Aorta (tissue), 5 donors: ENCODE measurements at regions not wholly inside any gene's neighbourhood (a gene's known extent, or its start where the extent isn't known, plus 50 kb on each side); places are given as distances from the start of the nearest gene placed in this dataset.

ENCODE experiments used
- ATAC-seq: fragments of 200-7000 bp; cut with Tn5 transposase; one replicate; pipeline ENCODE4 v1.9.1; 2022; ENCODE audit warnings: moderate library complexity; ENCODE audit not compliant: low FRiP score
- DNase-seq, 2 donors: peaks; one replicate each; pipeline ENCODE4 v3.0.0-alpha.2; 2020
- H3K27ac ChIP-seq, 2 donors: one replicate each; pipeline ENCODE4 v1.5.1; 2013; ENCODE audit warnings: low read length in 2 of 2, mild to moderate bottlenecking in 2 of 2, moderate library complexity in 2 of 2, control low read depth in 1 of 2, inconsistent platforms in 1 of 2, low read depth in 1 of 2
- H3K27me3 ChIP-seq, 2 donors: one replicate each; pipeline ENCODE4 v1.6.1; 2013; ENCODE audit warnings: control low read depth in 1 of 2, low read length in 1 of 2, mild to moderate bottlenecking in 1 of 2, moderate library complexity in 1 of 2; ENCODE audit not compliant: insufficient read depth in 2 of 2, control insufficient read depth in 1 of 2
- H3K36me3 ChIP-seq, 2 donors: one replicate each; pipeline ENCODE4 v1.6.1; 2013; ENCODE audit warnings: control low read depth in 1 of 2, low read length in 1 of 2, mild to moderate bottlenecking in 1 of 2; ENCODE audit not compliant: insufficient read depth in 2 of 2, control insufficient read depth in 1 of 2
- H3K4me1 ChIP-seq, 2 donors: one replicate each; pipeline ENCODE4 v1.6.1; 2013; ENCODE audit warnings: low read length in 2 of 2, control low read depth in 1 of 2, mild to moderate bottlenecking in 1 of 2, moderate library complexity in 1 of 2; ENCODE audit not compliant: insufficient read depth in 2 of 2, control insufficient read depth in 1 of 2
- H3K4me3 ChIP-seq, 2 donors: one replicate each; pipeline ENCODE4 v1.5.1; 2013; ENCODE audit warnings: low read length in 2 of 2, control low read depth in 1 of 2, mild to moderate bottlenecking in 1 of 2
- H3K9me3 ChIP-seq: one replicate; pipeline ENCODE4 v1.6.1; 2013; ENCODE audit warnings: mild to moderate bottlenecking, low read length; ENCODE audit not compliant: control insufficient read depth
- WGBS, 2 donors: extraction: QIAGEN DNeasy Blood & Tissue Kit; methylation state at CpG; one replicate each; pipeline ENCODE4 v1.1.7; 2013; 5-methylcytosine and 5-hydroxymethylcytosine counted together
- intact Hi-C, 2 donors: fragments of 100-400 bp; cut with DNase I; formaldehyde crosslinking; loops; one replicate each; pipeline versions ENCODE4 v1.14.2 to v1.15.0; 2022
- donor health status: healthy with polysubstance abuse.
- donor health status: Bipolar disorder and iron deficiency.
- donor health status: DM: no; HTN: no; CAD: no.
- donor health status: DM: no; HTN: no; CAD: no.
- donor health status: DM: yes; HTN: yes; CAD: no.

DNA sequence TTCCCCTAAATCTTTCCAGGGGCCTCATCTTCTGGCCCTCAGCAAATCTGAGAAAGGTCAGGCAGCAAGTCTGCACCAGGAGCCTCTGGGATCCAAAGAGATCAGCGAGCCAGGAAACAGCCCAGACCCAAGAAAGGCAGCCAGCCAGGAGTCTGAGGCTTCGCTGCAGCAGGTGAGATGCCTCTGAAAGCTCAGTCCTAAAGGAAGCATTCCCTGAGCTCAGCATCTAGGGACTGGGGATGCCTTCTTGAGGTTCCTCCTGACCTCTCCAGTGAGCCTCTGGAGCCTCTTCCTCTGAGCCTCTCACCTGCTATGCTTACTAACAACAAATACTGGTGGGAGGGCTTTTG, 118.8 kb upstream of the MAFB start:
- no peaks in the 10 kb centered on the region for H3K4me1 ChIP-seq
- no peaks in the 10 kb centered on the region for H3K9me3 ChIP-seq
- ATAC-seq (no peak), DNase-seq (no peak)
- no peaks in the 10 kb centered on the region for H3K27me3 ChIP-seq
- no peak overlapping the region for H3K4me3 ChIP-seq
- intact Hi-C loops: no loop called here
- no peak overlapping the region for H3K27ac ChIP-seq
- 88 to 89% methylated on average over 2 of the region's 2 CpGs for WGBS, 2 donors
- no peaks in the 10 kb centered on the region for H3K36me3 ChIP-seq

DNA sequence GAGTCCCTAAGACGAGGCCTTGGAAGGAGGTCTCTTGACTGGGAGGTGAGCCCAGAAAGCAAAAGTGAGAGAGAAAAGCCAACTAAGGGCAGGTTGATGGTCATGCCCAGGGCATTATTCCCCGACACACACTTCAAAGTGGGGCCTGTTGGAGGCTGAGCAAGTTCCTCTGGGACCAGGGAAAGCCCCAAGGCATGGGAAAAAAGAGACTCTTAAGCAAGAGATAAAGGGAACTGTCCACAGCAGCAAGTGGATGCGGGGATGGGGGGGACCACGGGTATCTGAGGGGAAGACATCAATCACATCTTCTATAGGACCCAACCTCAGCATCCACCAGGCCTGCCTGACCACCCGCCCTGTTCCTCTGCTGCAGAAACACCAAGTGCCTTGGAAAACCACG, 119.9 kb upstream of the MAFB start:
- DNase-seq (no peak), ATAC-seq (no peak)
- H3K27me3 ChIP-seq: no peaks in the 10 kb centered on the region
- H3K4me1 ChIP-seq: no peaks in the 10 kb centered on the region
- no peaks in the 10 kb centered on the region for H3K36me3 ChIP-seq
- H3K4me3 ChIP-seq: no peak overlapping the region
- WGBS, 2 donors: 70 to 77% methylated on average over 6 of the region's 6 CpGs
- H3K27ac ChIP-seq: no peak overlapping the region
- H3K9me3 ChIP-seq: no peaks in the 10 kb centered on the region
- intact Hi-C loops: no loop called here

DNA sequence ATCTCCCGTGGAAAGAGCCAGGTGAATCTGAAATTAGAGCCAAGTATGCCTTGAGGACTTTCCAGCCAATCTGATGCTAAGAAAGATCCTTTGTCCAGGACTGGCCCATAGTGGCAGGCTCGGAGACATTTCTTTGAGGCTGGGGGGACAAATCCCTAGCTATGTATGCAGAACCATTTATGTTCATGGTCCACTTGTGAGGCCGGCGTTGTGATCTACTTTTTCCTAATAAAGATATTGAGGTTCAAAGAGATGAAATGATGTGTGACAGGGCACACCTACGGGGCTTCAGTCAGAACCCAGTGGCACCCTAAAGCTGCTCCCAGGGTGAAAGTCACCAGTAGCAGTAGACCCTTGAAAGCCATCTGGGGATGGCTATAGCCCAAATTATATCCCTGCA, 120.3 kb upstream of the MAFB start:
- Histone ChIP-seq H3K9me3 (no peaks in the 10 kb centered on the region), H3K4me3 (no peak overlapping the region), H3K27me3 (no peaks in the 10 kb centered on the region), H3K4me1 (no peaks in the 10 kb centered on the region), H3K36me3 (no peaks in the 10 kb centered on the region), H3K27ac (no peak overlapping the region)
- DNase-seq (no peak), ATAC-seq (no peak)
- WGBS, 2 donors: 94 to 95% methylated on average over 5 of the region's 5 CpGs
- intact Hi-C loops: no loop called here

DNA sequence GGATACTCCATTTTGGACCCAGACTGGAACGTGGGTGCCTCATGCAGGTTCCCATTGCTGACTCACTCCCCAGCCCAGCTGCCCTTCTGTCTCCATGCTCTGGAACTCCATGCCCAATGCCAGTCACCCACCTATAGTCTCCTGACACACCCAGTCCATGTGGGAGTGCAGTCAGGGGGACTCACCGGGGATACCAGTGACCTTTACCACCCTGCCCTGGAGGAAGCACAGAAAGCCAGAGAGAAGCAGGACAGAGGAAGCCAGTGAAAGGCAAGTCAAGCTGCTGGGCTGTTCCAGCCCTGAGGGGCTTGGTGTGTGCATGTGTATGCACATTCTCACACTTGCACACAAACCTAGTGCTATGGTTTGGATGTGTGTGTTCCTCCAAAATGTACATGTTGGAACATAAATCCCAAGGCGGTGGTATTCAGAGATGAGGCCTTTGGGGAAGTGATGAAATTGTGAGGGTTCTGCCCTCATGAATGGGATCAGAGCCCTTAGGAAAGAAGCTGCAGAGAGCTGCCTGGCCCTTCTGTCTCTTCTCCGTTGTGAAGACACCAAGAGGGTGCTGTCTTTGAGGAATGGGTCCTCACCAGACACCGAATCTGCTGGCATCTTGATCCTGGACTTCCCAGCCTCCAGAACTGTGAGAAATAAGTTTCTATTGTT, 121.4 kb upstream of the MAFB start:
- Histone ChIP-seq H3K4me1 (no peaks in the 10 kb centered on the region), H3K27ac (no peak overlapping the region), H3K36me3 (no peaks in the 10 kb centered on the region), H3K27me3 (no peaks in the 10 kb centered on the region), H3K4me3 (no peak overlapping the region), H3K9me3 (no peaks in the 10 kb centered on the region)
- DNase-seq (no peak), ATAC-seq (no peak)
- intact Hi-C loops: no loop called here
- 82 to 90% methylated on average over 5 of the region's 5 CpGs for WGBS, 2 donors

DNA sequence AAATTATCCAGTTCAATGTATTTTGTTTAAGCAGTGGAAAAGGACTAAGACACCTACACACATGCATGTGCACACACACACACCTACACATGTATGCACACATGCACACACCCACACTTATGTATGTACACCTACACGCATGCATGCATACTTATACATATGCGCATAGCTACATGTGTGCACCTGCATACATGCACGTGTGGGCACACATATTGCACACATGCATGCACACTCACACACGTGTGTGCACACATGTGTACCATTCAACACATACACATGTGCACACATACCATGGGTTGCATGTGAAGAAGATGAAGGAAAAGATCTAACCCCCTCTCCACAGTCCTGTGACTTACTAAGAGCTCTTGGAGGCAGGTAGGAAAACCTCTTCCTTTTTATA, 122.0 kb upstream of the MAFB start:
- Histone ChIP-seq H3K4me1 (no peaks in the 10 kb centered on the region), H3K27ac (no peak overlapping the region), H3K4me3 (no peak overlapping the region), H3K9me3 (no peaks in the 10 kb centered on the region), H3K36me3 (no peaks in the 10 kb centered on the region), H3K27me3 (no peaks in the 10 kb centered on the region)
- DNase-seq (no peak), ATAC-seq (no peak)
- WGBS, 2 donors: 92 to 94% methylated on average over 4 of the region's 4 CpGs
- intact Hi-C loops: no loop called here

DNA sequence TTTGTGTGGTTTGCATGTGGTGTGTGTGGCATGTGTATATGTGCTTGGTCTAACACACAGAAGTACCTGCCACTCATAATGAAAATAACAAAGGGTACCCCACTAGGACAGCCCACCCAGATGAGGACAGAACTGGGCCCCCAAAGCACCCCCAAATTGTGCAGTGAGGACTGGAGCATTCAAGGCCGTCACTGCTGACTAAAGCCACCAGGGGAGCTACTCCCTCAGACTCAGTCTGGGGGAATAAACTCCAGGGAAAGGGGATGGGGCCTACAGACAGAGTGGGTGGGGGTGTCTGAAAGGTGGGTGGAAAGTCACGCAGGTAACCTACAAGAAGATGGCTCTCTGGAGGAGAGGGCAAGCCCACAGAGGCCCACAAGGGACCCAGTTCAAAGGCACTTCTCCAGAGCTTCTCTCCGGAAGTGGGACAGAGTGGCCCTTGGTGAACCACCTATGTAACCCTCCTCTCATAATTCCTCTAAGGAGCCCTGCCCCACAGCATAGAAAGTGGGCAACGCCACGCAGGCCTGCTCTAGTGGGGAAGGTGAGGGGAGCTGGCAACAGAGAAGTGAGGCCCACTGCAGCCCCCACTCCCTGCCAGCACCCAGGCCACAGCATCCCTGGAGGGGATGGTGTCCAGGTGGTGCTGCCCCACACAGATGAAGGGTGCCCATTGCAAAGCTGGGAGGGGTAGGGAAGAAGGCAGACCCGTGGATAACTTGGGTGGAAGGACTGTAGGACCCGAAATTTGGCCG, 122.8 kb upstream of the MAFB start:
- no peaks in the 10 kb centered on the region for H3K36me3 ChIP-seq
- no peak for ATAC-seq
- H3K27ac ChIP-seq: no peak overlapping the region
- 90 to 91% methylated on average over 8 of the region's 8 CpGs for WGBS, 2 donors
- no peaks in the 10 kb centered on the region for H3K27me3 ChIP-seq
- no peaks in the 10 kb centered on the region for H3K9me3 ChIP-seq
- no peak for DNase-seq
- H3K4me3 ChIP-seq: no peak overlapping the region
- intact Hi-C loops: no loop called here
- no peaks in the 10 kb centered on the region for H3K4me1 ChIP-seq

DNA sequence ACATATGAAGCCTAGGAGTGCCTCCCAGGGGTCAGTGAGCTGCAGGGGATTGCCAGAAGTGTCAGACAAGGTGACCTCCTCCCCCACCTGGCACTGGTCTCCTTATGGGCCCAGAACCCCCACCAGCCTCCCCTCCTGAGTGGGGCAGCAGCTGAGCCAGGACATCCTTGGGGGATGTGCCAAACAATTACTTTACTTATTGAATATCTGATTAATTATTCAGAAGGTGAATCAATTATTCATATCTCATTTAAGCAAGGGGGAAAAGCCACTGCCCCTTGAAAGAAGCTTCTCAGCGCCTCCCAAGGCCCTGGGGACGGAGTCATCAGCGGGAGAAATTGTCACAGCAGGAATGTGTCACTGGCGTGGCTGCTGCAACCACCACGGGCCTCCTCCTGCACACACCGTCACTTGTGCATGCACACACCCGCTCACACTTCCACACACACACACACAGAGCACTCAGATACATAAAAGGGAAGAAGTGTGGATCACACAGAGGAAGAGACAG, 123.4 kb upstream of the MAFB start:
- DNase-seq: no peak
- Histone ChIP-seq H3K27ac (no peak overlapping the region), H3K4me3 (no peak overlapping the region), H3K36me3 (no peaks in the 10 kb centered on the region), H3K9me3 (no peaks in the 10 kb centered on the region), H3K4me1 (no peaks in the 10 kb centered on the region), H3K27me3 (no peaks in the 10 kb centered on the region)
- WGBS, 2 donors: 92 to 94% methylated on average over 7 of the region's 7 CpGs
- intact Hi-C loops: no loop called here
- ATAC-seq: no peak

DNA sequence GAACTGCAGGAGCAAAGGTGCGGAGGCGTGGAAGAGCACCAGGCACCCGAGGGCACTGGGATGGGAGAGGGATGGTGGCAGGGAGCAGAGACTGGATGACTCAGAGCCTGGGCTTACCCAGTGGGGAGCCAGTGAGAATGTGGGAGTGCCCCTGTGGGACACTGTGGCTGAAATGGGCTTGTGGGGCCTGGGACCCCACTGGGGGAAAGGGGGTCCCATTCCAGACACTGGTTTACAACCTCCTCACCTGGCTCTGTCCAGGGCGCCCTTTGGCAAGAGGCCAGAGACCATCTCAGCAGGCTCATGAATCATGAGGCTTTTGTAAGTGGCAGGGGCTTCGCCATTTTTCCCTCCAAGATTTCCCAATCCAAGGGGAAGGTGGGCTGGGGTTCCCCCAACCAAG, 124.0 kb upstream of the MAFB start:
- ATAC-seq: no peak
- H3K4me1 ChIP-seq: no peaks in the 10 kb centered on the region
- intact Hi-C loops: no loop called here
- H3K36me3 ChIP-seq: no peaks in the 10 kb centered on the region
- no peak for DNase-seq
- no peak overlapping the region for H3K4me3 ChIP-seq
- H3K27ac ChIP-seq: no peak overlapping the region
- 81 to 85% methylated on average over 5 of the region's 5 CpGs for WGBS, 2 donors
- no peaks in the 10 kb centered on the region for H3K9me3 ChIP-seq
- no peaks in the 10 kb centered on the region for H3K27me3 ChIP-seq
